ENCODE measurements at regions not wholly inside any gene's neighbourhood (a gene's known extent, or its start where the extent isn't known, plus 50 kb on each side); places are given as distances from the start of the nearest gene placed in this dataset.
"Not testable (repeated sequence)": the region's sequence is repeated elsewhere in the genome, so short reads cannot be mapped to it uniquely, and the experiment has no call there.

DNA sequence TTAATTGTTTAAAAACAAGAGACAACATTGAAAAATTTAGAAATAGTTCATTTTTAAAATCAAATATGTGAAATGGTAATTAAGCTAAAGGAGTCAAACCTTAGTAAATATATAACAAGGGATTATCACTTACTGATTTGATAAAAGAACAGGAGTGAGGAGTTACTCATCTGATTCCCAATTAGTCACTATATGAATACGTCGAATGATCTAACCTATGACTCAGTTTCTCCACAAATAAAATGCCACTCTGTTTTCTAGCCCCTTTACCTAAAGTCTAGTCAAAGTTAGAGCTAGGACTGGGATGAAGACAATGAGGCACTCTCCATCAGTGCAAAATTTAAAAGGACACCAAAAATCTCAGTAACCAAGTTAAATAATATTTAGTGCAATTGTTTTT, 70.4 kb upstream of the RASEF start:
- DNase-seq: no peak

DNA sequence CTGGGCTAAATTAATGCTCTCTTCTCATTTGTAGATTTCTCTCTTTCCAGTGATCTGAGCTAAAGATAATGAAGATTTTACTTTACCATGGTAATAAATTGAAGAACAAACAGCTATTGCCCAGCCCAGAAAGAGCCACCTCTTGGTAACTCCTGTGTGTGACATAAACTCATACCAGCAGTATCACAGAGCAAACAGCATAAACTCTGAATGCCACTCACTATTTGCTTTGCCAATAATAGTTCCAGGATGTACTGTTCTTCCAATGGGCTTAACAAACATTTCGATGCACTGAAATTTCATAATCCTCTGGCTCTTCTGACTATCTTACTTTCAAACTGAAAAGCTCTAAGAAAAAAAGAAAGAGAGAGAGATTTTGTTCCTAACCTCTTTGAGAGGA, 69.8 kb upstream of the RASEF start:
- DNase-seq: no peak

GRCh38 chr9:83130541-83130940, 67.6 kb upstream of the RASEF start:
- DNase-seq: no peak

- no peak for DNase-seq
Measured at GRCh38 chr9:83125671-83126070, 62.7 kb upstream of the RASEF start.

GRCh38 chr9:83119873-83120272, 56.9 kb upstream of the RASEF start:
- no peak for DNase-seq

DNA sequence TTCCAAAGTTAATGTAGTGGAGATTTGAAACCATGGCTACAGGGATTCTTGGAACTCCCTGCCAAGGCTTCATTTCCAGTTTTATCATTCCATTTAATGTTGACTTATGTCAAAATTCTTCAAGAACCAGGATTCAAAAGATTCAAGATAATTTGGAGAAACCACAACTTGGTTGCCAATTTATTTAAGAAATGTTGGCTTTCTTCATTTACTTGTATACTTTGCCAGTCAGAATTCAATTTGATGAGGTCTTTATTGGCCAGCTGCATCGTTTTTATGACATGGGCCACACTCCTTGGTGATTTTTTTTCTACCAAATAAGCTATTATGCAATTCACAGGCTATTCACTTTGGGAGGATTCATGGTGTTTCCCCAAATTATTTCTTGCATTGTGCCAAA, 53.1 kb upstream of the RASEF start:
- DNase-seq: no peak

GRCh38 chr9:83113445-83113844, 50.5 kb upstream of the RASEF start:
- DNase-seq: not testable (repeated sequence)
